Tibial nerve (tissue), 4 donors: ENCODE measurements at regions not wholly inside any gene's neighbourhood (a gene's known extent, or its start where the extent isn't known, plus 50 kb on each side); places are given as distances from the start of the nearest gene placed in this dataset.

Source experiments
- DNase-seq, 2 donors: peaks; one replicate each; pipeline ENCODE4 v3.0.0-alpha.2; 2019; ENCODE audit warnings: low spot score in 2 of 2
- H3K27ac ChIP-seq, 4 donors: fragments of 200-600 bp; sonication (generic) in 3 of 4; one replicate each; pipeline ENCODE4 v1.5.1; 2017 to 2019; ENCODE audit warnings: mild to moderate bottlenecking in 1 of 4
- H3K27me3 ChIP-seq, 2 donors: fragments of 200-600 bp; sonication (generic) in 1 of 2; one replicate each; pipeline versions ENCODE4 v1.5.1 to v1.6.0; 2017 to 2019
- H3K36me3 ChIP-seq, 3 donors: fragments of 200-600 bp; sonication (generic); one replicate each; pipeline ENCODE4 v1.5.1; 2018 to 2019
- H3K4me1 ChIP-seq, 4 donors: fragments of 200-600 bp; sonication (generic) in 3 of 4; one replicate each; pipeline ENCODE4 v1.5.1; 2017 to 2019
- H3K4me3 ChIP-seq, 4 donors: fragments of 200-600 bp; sonication (generic) in 3 of 4; one replicate each; pipeline ENCODE4 v1.5.1; 2017 to 2019; ENCODE audit warnings: mild to moderate bottlenecking in 1 of 4, moderate library complexity in 1 of 4
- H3K9me3 ChIP-seq, 4 donors: fragments of 200-600 bp; sonication (generic) in 3 of 4; one replicate each; pipeline ENCODE4 v1.5.1; 2017 to 2019
- EP300 ChIP-seq, 2 donors: sonication (generic); formaldehyde crosslinking; IDR thresholded peaks; one replicate each; pipeline ENCODE4 v1.6.1; 2017; ENCODE audit warnings: antibody characterized with exemption in 2 of 2, mild to moderate bottlenecking in 1 of 2
- POLR2A ChIP-seq, 2 donors: fragments of 450-650 bp; IDR thresholded peaks; one replicate each; pipeline ENCODE4 v1.6.1; 2017; ENCODE audit warnings: antibody characterized with exemption in 2 of 2, mild to moderate bottlenecking in 2 of 2, moderate library complexity in 2 of 2
- WGBS, 2 donors: methylation state at CpG; one replicate each; pipeline ENCODE4 v1.1.5; 2018; 5-methylcytosine and 5-hydroxymethylcytosine counted together
- TF ChIP-seq, protein P1 (sequence below), 5 experiments: fragments of 200-600 bp in 3 of 5; fragments of 450-650 bp in 2 of 5; sonication (generic) in 3 of 5; IDR thresholded peaks; one replicate each; pipeline ENCODE4 v1.5.1; 2016 to 2019; ENCODE audit warnings: antibody characterized with exemption in 5 of 5, mild to moderate bottlenecking in 3 of 5, moderate library complexity in 2 of 5

DNA sequence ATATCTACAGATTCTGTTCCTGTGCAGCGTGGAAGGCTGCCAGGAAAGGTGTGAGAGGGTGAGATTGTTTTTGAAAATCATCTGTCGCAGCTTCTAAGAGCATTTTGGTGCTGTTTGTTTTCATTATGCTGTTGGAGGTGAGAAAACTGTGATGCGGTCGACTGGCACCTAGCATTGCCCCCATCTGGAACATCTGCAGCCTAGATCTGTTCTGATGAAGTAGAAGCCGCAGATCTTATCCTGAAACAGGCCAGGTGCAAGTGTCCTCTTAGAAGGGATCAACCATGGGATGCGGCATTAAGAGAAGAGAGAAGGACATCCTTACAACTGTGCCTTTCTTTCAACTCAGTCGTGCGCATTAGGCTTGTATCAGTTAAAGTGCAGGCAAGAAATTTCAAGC, 167.3 kb downstream of the CDH26 start:
- Histone ChIP-seq H3K27ac (no peak overlapping the region), H3K9me3 (no peaks in the 10 kb centered on the region), H3K4me3 (no peak overlapping the region), H3K27me3 (no peaks in the 10 kb centered on the region), H3K4me1 (no peaks in the 10 kb centered on the region), H3K36me3 (no peaks in the 10 kb centered on the region)
- TF ChIP-seq, protein P1, sequence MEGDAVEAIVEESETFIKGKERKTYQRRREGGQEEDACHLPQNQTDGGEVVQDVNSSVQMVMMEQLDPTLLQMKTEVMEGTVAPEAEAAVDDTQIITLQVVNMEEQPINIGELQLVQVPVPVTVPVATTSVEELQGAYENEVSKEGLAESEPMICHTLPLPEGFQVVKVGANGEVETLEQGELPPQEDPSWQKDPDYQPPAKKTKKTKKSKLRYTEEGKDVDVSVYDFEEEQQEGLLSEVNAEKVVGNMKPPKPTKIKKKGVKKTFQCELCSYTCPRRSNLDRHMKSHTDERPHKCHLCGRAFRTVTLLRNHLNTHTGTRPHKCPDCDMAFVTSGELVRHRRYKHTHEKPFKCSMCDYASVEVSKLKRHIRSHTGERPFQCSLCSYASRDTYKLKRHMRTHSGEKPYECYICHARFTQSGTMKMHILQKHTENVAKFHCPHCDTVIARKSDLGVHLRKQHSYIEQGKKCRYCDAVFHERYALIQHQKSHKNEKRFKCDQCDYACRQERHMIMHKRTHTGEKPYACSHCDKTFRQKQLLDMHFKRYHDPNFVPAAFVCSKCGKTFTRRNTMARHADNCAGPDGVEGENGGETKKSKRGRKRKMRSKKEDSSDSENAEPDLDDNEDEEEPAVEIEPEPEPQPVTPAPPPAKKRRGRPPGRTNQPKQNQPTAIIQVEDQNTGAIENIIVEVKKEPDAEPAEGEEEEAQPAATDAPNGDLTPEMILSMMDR (IDR thresholded peaks at IDR 0.05) = no peak
- no peak for TF ChIP-seq EP300 (IDR thresholded peaks at IDR 0.05)
- TF ChIP-seq POLR2A (IDR thresholded peaks at IDR 0.05) = no peak
- 82 to 93% methylated on average over 8 of the region's 8 CpGs for WGBS, 2 donors
- DNase-seq = no peak

GRCh38 chr20:60126975-60127374, 168.8 kb downstream of the CDH26 start:
- no peaks in the 10 kb centered on the region for H3K36me3 ChIP-seq
- H3K27ac ChIP-seq = no peak overlapping the region
- 85 to 90% methylated on average over 1 of the region's 1 CpG for WGBS, 2 donors

GRCh38 chr20:60131375-60131774, 173.2 kb downstream of the CDH26 start:
- Histone ChIP-seq H3K27ac (no peak overlapping the region), H3K36me3 (no peaks in the 10 kb centered on the region), H3K4me1 (peaks cover 0 to 5% (median 0%) of the 10 kb centered on the region in 4 donors), H3K4me3 (no peak overlapping the region), H3K27me3 (no peaks in the 10 kb centered on the region), H3K9me3 (no peaks in the 10 kb centered on the region)
- TF ChIP-seq, protein P1 (IDR thresholded peaks at IDR 0.05) = no peak
- TF ChIP-seq POLR2A (IDR thresholded peaks at IDR 0.05) = no peak
- TF ChIP-seq EP300 (IDR thresholded peaks at IDR 0.05) = peak in 1 of 2 donors; percentile 26
- WGBS, 2 donors = 65 to 68% methylated on average over 6 of the region's 6 CpGs
- DNase-seq = no peak

More at GRCh38 chr20:60126975-60127374, 168.8 kb downstream of the CDH26 start:
- DNase-seq = no peak
- TF ChIP-seq EP300 (IDR thresholded peaks at IDR 0.05) (no peak), POLR2A (IDR thresholded peaks at IDR 0.05) (no peak)
- TF ChIP-seq, protein P1 (IDR thresholded peaks at IDR 0.05) = no peak
- Histone ChIP-seq H3K27me3 (no peaks in the 10 kb centered on the region), H3K9me3 (no peaks in the 10 kb centered on the region), H3K4me3 (no peak overlapping the region), H3K4me1 (no peaks in the 10 kb centered on the region)

DNA sequence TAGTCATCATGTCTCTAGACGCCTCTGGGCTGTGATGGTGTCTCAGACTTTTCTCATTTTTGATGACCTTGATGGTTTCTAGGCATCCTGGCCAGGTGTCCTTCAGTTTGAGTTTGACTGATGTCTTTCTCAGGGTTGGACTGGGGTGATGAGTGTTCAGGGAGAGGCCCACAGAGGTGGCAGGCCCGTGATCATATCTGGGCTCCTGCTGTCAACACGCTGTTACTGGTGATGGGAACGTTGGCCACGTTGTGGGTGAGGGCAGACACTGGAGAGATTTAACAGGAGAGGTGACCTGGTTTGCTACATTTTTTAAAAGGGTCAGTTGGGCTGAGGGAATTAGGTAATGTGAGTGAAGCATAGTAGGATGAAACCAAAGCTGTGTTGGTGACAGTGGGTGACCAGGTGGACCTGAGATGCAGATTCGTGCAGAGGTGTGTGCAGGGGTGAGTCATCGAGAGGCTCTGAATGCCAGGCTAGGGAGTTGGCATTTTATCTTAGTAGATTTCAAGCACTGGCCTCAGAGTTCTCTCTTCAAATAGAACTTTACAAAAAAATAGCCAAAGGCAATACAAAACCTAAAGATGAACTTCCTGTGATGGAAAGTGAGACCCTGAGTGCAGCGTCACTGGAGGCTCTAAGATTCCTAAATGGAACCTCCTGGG, 174.1 kb downstream of the CDH26 start:
- Histone ChIP-seq H3K9me3 (no peaks in the 10 kb centered on the region), H3K27me3 (no peaks in the 10 kb centered on the region), H3K4me1 (peaks cover 0 to 9% (median 0%) of the 10 kb centered on the region in 4 donors), H3K36me3 (no peaks in the 10 kb centered on the region), H3K27ac (no peak overlapping the region), H3K4me3 (no peak overlapping the region)
- TF ChIP-seq, protein P1 (IDR thresholded peaks at IDR 0.05) = no peak
- no peak for TF ChIP-seq POLR2A (IDR thresholded peaks at IDR 0.05)
- no peak for DNase-seq
- WGBS, 2 donors = 89 to 91% methylated on average over 8 of the region's 8 CpGs

- WGBS, 2 donors = 76 to 77% methylated on average over 14 of the region's 14 CpGs
- no peak for DNase-seq
Measured at GRCh38 chr20:60132827-60133670, 174.8 kb downstream of the CDH26 start.

More at GRCh38 chr20:60132827-60133670, 174.8 kb downstream of the CDH26 start:
- H3K27me3 ChIP-seq = no peaks in the 10 kb centered on the region
- no peaks in the 10 kb centered on the region for H3K9me3 ChIP-seq
- H3K36me3 ChIP-seq = no peaks in the 10 kb centered on the region
- H3K27ac ChIP-seq = no peak overlapping the region
- peaks cover 0 to 15% (median 0%) of the 10 kb centered on the region in 4 donors for H3K4me1 ChIP-seq
- TF ChIP-seq, protein P1 (IDR thresholded peaks at IDR 0.05) = no peak
- TF ChIP-seq EP300 (IDR thresholded peaks at IDR 0.05) (no peak), POLR2A (IDR thresholded peaks at IDR 0.05) (no peak)
- no peak overlapping the region for H3K4me3 ChIP-seq
